ENCODE measurements at regions not wholly inside any gene's neighbourhood (a gene's known extent, or its start where the extent isn't known, plus 50 kb on each side); places are given as distances from the start of the nearest gene placed in this dataset.

- FAIRE-seq: no peak
- 92% methylated on average over 8 of the region's 8 CpGs; no CpG with 5 or more reads in 1 of the 2 experiments for WGBS, 2 experiments (ENCODE audit: extremely low coverage in 1 of 2, insufficient coverage in 1 of 2, insufficient read length in 1 of 2, insufficient replicate concordance in 2 of 2, low coverage in 1 of 2, low lambda C conversion rate in 2 of 2, missing lambda C conversion rate in 1 of 2)
- CTCF ChIA-PET (ENCODE audit: partially characterized antibody): interaction anchor here (1.2 kb wide), 1 partner anchor 114 kb away, joined by 3 read pairs; no protein-coding TSS in a partner anchor
These were observed 110.3 kb upstream of the ZKSCAN2 start for GRCh38 chr16:25367773-25368524.

More at GRCh38 chr16:25367773-25368524, 110.3 kb upstream of the ZKSCAN2 start:
- Histone ChIP-seq H3K4me3 (ENCODE audit: extremely low read depth in 1 of 4, insufficient read depth in 2 of 4, low read depth in 3 of 4, low read length in 4 of 4) (no peak overlapping the region), H4K91ac (replicated peaks; ENCODE audit: insufficient read length, low read length) (no peak overlapping the region), H4K20me1 (replicated peaks in 1 of 2; ENCODE audit: control insufficient read depth in 1 of 2, insufficient read depth in 2 of 2, low read length in 2 of 2) (no peaks in the 10 kb centered on the region), H3K36me3 (ENCODE audit: control insufficient read depth in 2 of 4, insufficient read depth in 4 of 4, low read length in 3 of 4) (no peaks in the 10 kb centered on the region), H3K27me3 (replicated peaks in 1 of 4; ENCODE audit: control insufficient read depth in 3 of 4, extremely low read depth in 1 of 4, insufficient read depth in 3 of 4, low read length in 3 of 4) (no peaks in the 10 kb centered on the region), H2BK20ac (ENCODE audit: low read length) (no peak overlapping the region), H3K4me1 (replicated peaks in 1 of 4; ENCODE audit: control insufficient read depth in 3 of 4, insufficient read depth in 4 of 4, low read length in 3 of 4) (no peaks in the 10 kb centered on the region), H3K9ac (replicated peaks in 1 of 4; ENCODE audit: extremely low read depth in 1 of 4, low read depth in 3 of 4, low read length in 3 of 4) (no peak overlapping the region), H2BK15ac (ENCODE audit: low read length) (no peak overlapping the region), H3K23ac (ENCODE audit: insufficient read length) (no peak overlapping the region), H3K23me2 (ENCODE audit: low read depth, low read length) (no peaks in the 10 kb centered on the region), H2AK5ac (ENCODE audit: low read depth, low read length) (no peak overlapping the region), H2BK120ac (replicated peaks; ENCODE audit: low read depth, low read length) (no peak overlapping the region), H3K79me2 (ENCODE audit: control insufficient read depth in 1 of 2, insufficient read depth in 2 of 2, low read length in 2 of 2) (no peaks in the 10 kb centered on the region), H4K5ac (ENCODE audit: insufficient read length, low read depth, low read length) (no peak overlapping the region), H3K4me2 (ENCODE audit: insufficient read depth in 1 of 2, low read depth in 2 of 2, low read length in 2 of 2) (no peak overlapping the region), H3K18ac (ENCODE audit: extremely low read depth, low read length) (no peak overlapping the region), H2AFZ (ENCODE audit: low read length) (no peak overlapping the region), H3K56ac (replicated peaks; ENCODE audit: insufficient read length, low read depth, low read length) (no peak overlapping the region), H3K79me1 (ENCODE audit: low read depth, low read length) (no peaks in the 10 kb centered on the region), H3K9me3 (ENCODE audit: insufficient read depth in 2 of 2, low read depth in 1 of 2, low read length in 1 of 2) (no peaks in the 10 kb centered on the region), H2BK12ac (ENCODE audit: low read depth, low read length) (no peak overlapping the region), H3K27ac (ENCODE audit: low read depth, low read length) (no peak overlapping the region), H3K4ac (replicated peaks; ENCODE audit: insufficient read length, low read depth, low read length) (no peak overlapping the region), H4K8ac (ENCODE audit: extremely low read depth, insufficient read depth, low read length) (no peak overlapping the region), H2BK5ac (ENCODE audit: low read depth, low read length) (no peak overlapping the region), H3K14ac (ENCODE audit: insufficient read length) (no peak overlapping the region)
- no peak for DNase-seq (ENCODE audit: low read depth in 1 of 2, low spot score in 2 of 2)
- POLR2A ChIA-PET (ENCODE audit: partially characterized antibody): no interaction called here
- TF ChIP-seq CEBPB (IDR thresholded peaks at IDR 0.05; ENCODE audit: low read depth, low read length) (peak; percentile 71; the same call in 1 of the 2 replicates), ASH2L (IDR thresholded peaks at IDR 0.05; ENCODE audit: low read length) (no peak), GABPA (IDR thresholded peaks at IDR 0.05; ENCODE audit: borderline replicate concordance, insufficient read depth, low read length) (no peak), SIN3A (conservative IDR thresholded peaks at IDR 0.05 in 1 of 2, IDR thresholded peaks at IDR 0.05 in 1 of 2; ENCODE audit: low read depth in 1 of 2, low read length in 2 of 2) (no peak)

Data from H1 (cell line).